ENCODE measurements at regions not wholly inside any gene's neighbourhood (a gene's known extent, or its start where the extent isn't known, plus 50 kb on each side); places are given as distances from the start of the nearest gene placed in this dataset.
"Not testable (repeated sequence)": the region's sequence is repeated elsewhere in the genome, so short reads cannot be mapped to it uniquely, and the experiment has no call there.

GRCh38 chr21:35380304-35380703, 331.2 kb upstream of the RUNX1 start:
- not testable (repeated sequence) for H3K4me3 ChIP-seq (replicated peaks; ENCODE audit: insufficient read depth, low read length); H3K27ac ChIP-seq (replicated peaks); DNase-seq (ENCODE audit: low read depth in 1 of 2, low spot score in 1 of 2); H3K27me3 ChIP-seq (ENCODE audit: insufficient read depth, poor library complexity, severe bottlenecking)

GRCh38 chr21:35378881-35379280, 329.8 kb upstream of the RUNX1 start:
- no peak overlapping the region for H3K4me3 ChIP-seq (replicated peaks; ENCODE audit: insufficient read depth, low read length)
- TF ChIP-seq POLR2AphosphoS5 (IDR thresholded peaks at IDR 0.05; ENCODE audit: low read depth) (no peak), SPI1 (IDR thresholded peaks at IDR 0.05; ENCODE audit: borderline replicate concordance, low read depth) (no peak), REST (IDR thresholded peaks at IDR 0.05; ENCODE audit: insufficient replicate concordance, low read depth) (no peak), CTCF (IDR thresholded peaks at IDR 0.05; ENCODE audit: insufficient read depth, low read length) (no peak), GABPA (IDR thresholded peaks at IDR 0.05; ENCODE audit: low read depth) (no peak)
- H3K27ac ChIP-seq (replicated peaks) = no peak overlapping the region
- DNase-seq (ENCODE audit: low read depth in 1 of 2, low spot score in 1 of 2) = no peak
- no peaks in the 10 kb centered on the region for H3K27me3 ChIP-seq (ENCODE audit: insufficient read depth, poor library complexity, severe bottlenecking)

GRCh38 chr21:35377505-35378090, 328.5 kb upstream of the RUNX1 start:
- Histone ChIP-seq H3K27me3 (ENCODE audit: insufficient read depth, poor library complexity, severe bottlenecking) (no peaks in the 10 kb centered on the region), H3K4me3 (replicated peaks; ENCODE audit: insufficient read depth, low read length) (no peak overlapping the region), H3K27ac (replicated peaks) (no peak overlapping the region)
- no peak for TF ChIP-seq GABPA (IDR thresholded peaks at IDR 0.05; ENCODE audit: low read depth)
- TF ChIP-seq REST (IDR thresholded peaks at IDR 0.05; ENCODE audit: insufficient replicate concordance, low read depth) = no peak
- TF ChIP-seq POLR2AphosphoS5 (IDR thresholded peaks at IDR 0.05; ENCODE audit: low read depth) = no peak
- no peak for TF ChIP-seq SPI1 (IDR thresholded peaks at IDR 0.05; ENCODE audit: borderline replicate concordance, low read depth)
- TF ChIP-seq CTCF (IDR thresholded peaks at IDR 0.05; ENCODE audit: insufficient read depth, low read length) = no peak
- DNase-seq (ENCODE audit: low read depth in 1 of 2, low spot score in 1 of 2) = no peak

- Histone ChIP-seq H3K4me3 (replicated peaks; ENCODE audit: insufficient read depth, low read length) (no peak overlapping the region), H3K27ac (replicated peaks) (no peak overlapping the region), H3K27me3 (ENCODE audit: insufficient read depth, poor library complexity, severe bottlenecking) (no peaks in the 10 kb centered on the region)
- DNase-seq (ENCODE audit: low read depth in 1 of 2, low spot score in 1 of 2) = no peak
- TF ChIP-seq SPI1 (IDR thresholded peaks at IDR 0.05; ENCODE audit: borderline replicate concordance, low read depth) (no peak), REST (IDR thresholded peaks at IDR 0.05; ENCODE audit: insufficient replicate concordance, low read depth) (no peak), POLR2AphosphoS5 (IDR thresholded peaks at IDR 0.05; ENCODE audit: low read depth) (no peak), CTCF (IDR thresholded peaks at IDR 0.05; ENCODE audit: insufficient read depth, low read length) (no peak), GABPA (IDR thresholded peaks at IDR 0.05; ENCODE audit: low read depth) (no peak)
These were observed 327.5 kb upstream of the RUNX1 start for GRCh38 chr21:35376406-35377135.

Measured in HL-60 (cell line).